SU-DHL-6 (cell line): ENCODE measurements at regions not wholly inside any gene's neighbourhood (a gene's known extent, or its start where the extent isn't known, plus 50 kb on each side); places are given as distances from the start of the nearest gene placed in this dataset.
"Not testable (repeated sequence)": the region's sequence is repeated elsewhere in the genome, so short reads cannot be mapped to it uniquely, and the experiment has no call there.

Source experiments
- H2AFZ ChIP-seq: fragments of 200-600 bp; sonication (generic); 2 replicates; pipeline ENCODE4 v1.6.1; 2014; ENCODE audit warnings: low read depth, mild to moderate bottlenecking, moderate library complexity, mixed read lengths, antibody characterized with exemption, low read length; ENCODE audit not compliant: severe bottlenecking
- H3F3A ChIP-seq: fragments of 200-600 bp; shearing (Covaris generic); 2 replicates; pipeline ENCODE4 v1.6.0; 2016; ENCODE audit warnings: antibody characterized with exemption, mild to moderate bottlenecking; ENCODE audit not compliant: insufficient read depth
- H3K27ac ChIP-seq: fragments of 200-600 bp; sonication (generic); 2 replicates; pipeline ENCODE4 v1.5.1; 2016; ENCODE audit warnings: low read depth, mild to moderate bottlenecking, low read length, moderate library complexity, mixed read lengths
- H3K27me3 ChIP-seq: fragments of 200-600 bp; sonication (generic), shearing (Covaris generic); 2 replicates; pipeline ENCODE4 v1.6.0; 2014; ENCODE audit warnings: mild to moderate bottlenecking, low read length
- H3K36me3 ChIP-seq: fragments of 200-600 bp; sonication (generic); 2 replicates; pipeline ENCODE4 v1.6.1; 2014; ENCODE audit warnings: mild to moderate bottlenecking, low read length, mixed read lengths
- H3K4me2 ChIP-seq: fragments of 300-600, 200-600 bp; shearing (Covaris generic), sonication (generic); 2 replicates; pipeline ENCODE4 v1.6.0; 2014; ENCODE audit warnings: low read length, low read depth, mild to moderate bottlenecking; ENCODE audit not compliant: poor library complexity, severe bottlenecking
- H3K4me3 ChIP-seq: fragments of 200-600 bp; sonication (generic); 2 replicates; pipeline ENCODE4 v1.5.1; 2014; ENCODE audit warnings: antibody characterized with exemption, low read length, mild to moderate bottlenecking, mixed read lengths; ENCODE audit not compliant: insufficient read depth, poor library complexity, severe bottlenecking
- H3K79me2 ChIP-seq: fragments of 200-600 bp; sonication (generic); 2 replicates; pipeline ENCODE4 v1.6.1; 2014; ENCODE audit warnings: mild to moderate bottlenecking, low read length, moderate library complexity; ENCODE audit not compliant: insufficient read depth
- H3K9ac ChIP-seq: fragments of 200-600 bp; sonication (generic); 2 replicates; pipeline ENCODE4 v1.7.0; 2014; ENCODE audit warnings: mild to moderate bottlenecking, low read length
- H3K9me2 ChIP-seq: fragments of 200-600 bp; sonication (generic); replicated peaks from 2 replicates; pipeline ENCODE4 v1.6.1; 2014; ENCODE audit warnings: low read length; ENCODE audit not compliant: insufficient read depth
- H3K9me3 ChIP-seq: fragments of 200-600 bp; sonication (generic); 2 replicates; pipeline ENCODE4 v1.6.1; 2014; ENCODE audit warnings: low read length, mixed read lengths; ENCODE audit not compliant: insufficient read depth
- H4K20me1 ChIP-seq: fragments of 200-600 bp; sonication (generic); 2 replicates; pipeline ENCODE4 v1.6.1; 2014; ENCODE audit warnings: low read depth, mild to moderate bottlenecking, antibody characterized with exemption, low read length, moderate library complexity, mixed read lengths
- CTCF ChIP-seq: fragments of 200-600 bp; sonication (generic); IDR thresholded peaks from one replicate; pipeline ENCODE4 v1.5.1; 2017; ENCODE audit warnings: antibody characterized with exemption, mild to moderate bottlenecking, low read length, moderate library complexity; ENCODE audit not compliant: insufficient read depth, poor library complexity, severe bottlenecking
- EZH2phosphoT487 ChIP-seq: fragments of 200-600 bp; sonication (generic), shearing (Covaris generic); conservative IDR thresholded peaks from 2 replicates; pipeline ENCODE4 v1.6.1; 2018; ENCODE audit warnings: mild to moderate bottlenecking, antibody characterized with exemption, low read length, moderate library complexity, mixed read lengths

- H3F3A ChIP-seq: no peaks in the 10 kb centered on the region
Measured at GRCh38 chr19:20318616-20319015, 151.6 kb downstream of the ZNF486 start.

GRCh38 chr19:20315543-20315942 lies 148.5 kb downstream of the ZNF486 start:
- TF ChIP-seq CTCF (no peak), EZH2phosphoT487 (no peak)
- Histone ChIP-seq H3K27me3 (no peaks in the 10 kb centered on the region), H3K27ac (no peak overlapping the region), H2AFZ (no peak overlapping the region), H3K79me2 (no peaks in the 10 kb centered on the region), H3K9me2 (no peaks in the 10 kb centered on the region), H3F3A (no peaks in the 10 kb centered on the region), H3K4me3 (no peak overlapping the region), H3K9me3 (no peaks in the 10 kb centered on the region), H3K9ac (no peak overlapping the region), H3K36me3 (no peaks in the 10 kb centered on the region), H3K4me2 (no peak overlapping the region), H4K20me1 (no peaks in the 10 kb centered on the region)

More at GRCh38 chr19:20318616-20319015, 151.6 kb downstream of the ZNF486 start:
- H3K27me3 ChIP-seq: no peaks in the 10 kb centered on the region
- H2AFZ ChIP-seq: no peak overlapping the region
- H3K79me2 ChIP-seq: no peaks in the 10 kb centered on the region
- H3K36me3 ChIP-seq: no peaks in the 10 kb centered on the region
- TF ChIP-seq CTCF: no peak
- no peak for TF ChIP-seq EZH2phosphoT487
- no peaks in the 10 kb centered on the region for H3K9me2 ChIP-seq
- no peaks in the 10 kb centered on the region for H4K20me1 ChIP-seq
- H3K27ac ChIP-seq: no peak overlapping the region
- H3K4me3 ChIP-seq: no peak overlapping the region
- H3K4me2 ChIP-seq: no peak overlapping the region
- no peaks in the 10 kb centered on the region for H3K9me3 ChIP-seq
- no peak overlapping the region for H3K9ac ChIP-seq

GRCh38 chr19:20313894-20314293 lies 146.9 kb downstream of the ZNF486 start:
- Histone ChIP-seq H3K4me2 (no peak overlapping the region), H3F3A (no peaks in the 10 kb centered on the region), H3K27ac (no peak overlapping the region), H3K36me3 (no peaks in the 10 kb centered on the region), H3K27me3 (no peaks in the 10 kb centered on the region), H4K20me1 (no peaks in the 10 kb centered on the region), H3K9me3 (no peaks in the 10 kb centered on the region), H3K4me3 (no peak overlapping the region), H2AFZ (no peak overlapping the region), H3K9ac (no peak overlapping the region), H3K9me2 (no peaks in the 10 kb centered on the region), H3K79me2 (no peaks in the 10 kb centered on the region)
- TF ChIP-seq EZH2phosphoT487: no peak
- no peak for TF ChIP-seq CTCF

- H3F3A ChIP-seq: no peaks in the 10 kb centered on the region
- no peak overlapping the region for H3K9ac ChIP-seq
- H3K36me3 ChIP-seq: no peaks in the 10 kb centered on the region
- no peak overlapping the region for H3K4me2 ChIP-seq
- no peaks in the 10 kb centered on the region for H3K9me2 ChIP-seq
- TF ChIP-seq CTCF (no peak), EZH2phosphoT487 (no peak)
- H3K4me3 ChIP-seq: no peak overlapping the region
- H2AFZ ChIP-seq: no peak overlapping the region
- H3K27me3 ChIP-seq: no peaks in the 10 kb centered on the region
- H4K20me1 ChIP-seq: no peaks in the 10 kb centered on the region
- no peak overlapping the region for H3K27ac ChIP-seq
- H3K79me2 ChIP-seq: no peaks in the 10 kb centered on the region
- H3K9me3 ChIP-seq: no peaks in the 10 kb centered on the region
Measured at GRCh38 chr19:20307127-20307526, 140.1 kb downstream of the ZNF486 start.

- H3K9me2 ChIP-seq, H2AFZ ChIP-seq, H3K4me3 ChIP-seq, H3K36me3 ChIP-seq, H3F3A ChIP-seq, H3K79me2 ChIP-seq, H3K9me3 ChIP-seq, H4K20me1 ChIP-seq, H3K4me2 ChIP-seq, H3K9ac ChIP-seq, H3K27ac ChIP-seq, H3K27me3 ChIP-seq: not testable (repeated sequence)
Measured at GRCh38 chr19:20296314-20296713, 129.3 kb downstream of the ZNF486 start.
